ENCODE measurements at regions not wholly inside any gene's neighbourhood (a gene's known extent, or its start where the extent isn't known, plus 50 kb on each side); places are given as distances from the start of the nearest gene placed in this dataset.

GRCh38 chr2:215811409-215812345 lies 201.7 kb downstream of the MREG start (continued):
- no peak for TF ChIP-seq IRF5 (IDR thresholded peaks at IDR 0.05; ENCODE audit: borderline replicate concordance)
- peak; percentile 58; the same call in 1 of the 2 replicates for TF ChIP-seq MTA3 (IDR thresholded peaks at IDR 0.05; ENCODE audit: borderline replicate concordance, low read length)
- peak; percentile 95 for TF ChIP-seq MTA2 (IDR thresholded peaks at IDR 0.05; ENCODE audit: low read depth)
- peak; percentile 59; the same call in 1 of the 2 replicates for TF ChIP-seq FOXM1 (IDR thresholded peaks at IDR 0.05; ENCODE audit: low read depth, low read length)
- TF ChIP-seq GATAD2B (conservative IDR thresholded peaks at IDR 0.05; ENCODE audit: low read depth), result peak; percentile 23; the same call in 1 of the 2 replicates
- peak; percentile 42 for TF ChIP-seq SMARCA5 (IDR thresholded peaks at IDR 0.05)
- peak; percentile 93 for TF ChIP-seq NFIC (IDR thresholded peaks at IDR 0.05; ENCODE audit: low read depth, low read length)
- 0 out of 2 replicates have a peak, but pooled peaks have one; percentile 7 for TF ChIP-seq YY1 (IDR thresholded peaks at IDR 0.05; ENCODE audit: low read depth, low read length)
- TF ChIP-seq, protein P1, sequence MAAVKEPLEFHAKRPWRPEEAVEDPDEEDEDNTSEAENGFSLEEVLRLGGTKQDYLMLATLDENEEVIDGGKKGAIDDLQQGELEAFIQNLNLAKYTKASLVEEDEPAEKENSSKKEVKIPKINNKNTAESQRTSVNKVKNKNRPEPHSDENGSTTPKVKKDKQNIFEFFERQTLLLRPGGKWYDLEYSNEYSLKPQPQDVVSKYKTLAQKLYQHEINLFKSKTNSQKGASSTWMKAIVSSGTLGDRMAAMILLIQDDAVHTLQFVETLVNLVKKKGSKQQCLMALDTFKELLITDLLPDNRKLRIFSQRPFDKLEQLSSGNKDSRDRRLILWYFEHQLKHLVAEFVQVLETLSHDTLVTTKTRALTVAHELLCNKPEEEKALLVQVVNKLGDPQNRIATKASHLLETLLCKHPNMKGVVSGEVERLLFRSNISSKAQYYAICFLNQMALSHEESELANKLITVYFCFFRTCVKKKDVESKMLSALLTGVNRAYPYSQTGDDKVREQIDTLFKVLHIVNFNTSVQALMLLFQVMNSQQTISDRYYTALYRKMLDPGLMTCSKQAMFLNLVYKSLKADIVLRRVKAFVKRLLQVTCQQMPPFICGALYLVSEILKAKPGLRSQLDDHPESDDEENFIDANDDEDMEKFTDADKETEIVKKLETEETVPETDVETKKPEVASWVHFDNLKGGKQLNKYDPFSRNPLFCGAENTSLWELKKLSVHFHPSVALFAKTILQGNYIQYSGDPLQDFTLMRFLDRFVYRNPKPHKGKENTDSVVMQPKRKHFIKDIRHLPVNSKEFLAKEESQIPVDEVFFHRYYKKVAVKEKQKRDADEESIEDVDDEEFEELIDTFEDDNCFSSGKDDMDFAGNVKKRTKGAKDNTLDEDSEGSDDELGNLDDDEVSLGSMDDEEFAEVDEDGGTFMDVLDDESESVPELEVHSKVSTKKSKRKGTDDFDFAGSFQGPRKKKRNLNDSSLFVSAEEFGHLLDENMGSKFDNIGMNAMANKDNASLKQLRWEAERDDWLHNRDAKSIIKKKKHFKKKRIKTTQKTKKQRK (IDR thresholded peaks at IDR 0.05; ENCODE audit: low read depth, low read length), result no peak
- TF ChIP-seq ZBTB11 (CRISPR knock-in tag; IDR thresholded peaks at IDR 0.05), result no peak
- TF ChIP-seq, protein P2, sequence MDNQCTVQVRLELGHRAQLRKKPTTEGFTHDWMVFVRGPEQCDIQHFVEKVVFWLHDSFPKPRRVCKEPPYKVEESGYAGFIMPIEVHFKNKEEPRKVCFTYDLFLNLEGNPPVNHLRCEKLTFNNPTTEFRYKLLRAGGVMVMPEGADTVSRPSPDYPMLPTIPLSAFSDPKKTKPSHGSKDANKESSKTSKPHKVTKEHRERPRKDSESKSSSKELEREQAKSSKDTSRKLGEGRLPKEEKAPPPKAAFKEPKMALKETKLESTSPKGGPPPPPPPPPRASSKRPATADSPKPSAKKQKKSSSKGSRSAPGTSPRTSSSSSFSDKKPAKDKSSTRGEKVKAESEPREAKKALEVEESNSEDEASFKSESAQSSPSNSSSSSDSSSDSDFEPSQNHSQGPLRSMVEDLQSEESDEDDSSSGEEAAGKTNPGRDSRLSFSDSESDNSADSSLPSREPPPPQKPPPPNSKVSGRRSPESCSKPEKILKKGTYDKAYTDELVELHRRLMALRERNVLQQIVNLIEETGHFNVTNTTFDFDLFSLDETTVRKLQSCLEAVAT (IDR thresholded peaks at IDR 0.05), result peak; percentile 72; the same call in 1 of the 2 replicates
- TF ChIP-seq ETV6 (conservative IDR thresholded peaks at IDR 0.05 in 1 of 2, IDR thresholded peaks at IDR 0.05 in 1 of 2; ENCODE audit: borderline replicate concordance in 1 of 2, low read depth in 1 of 2), result peak in 1 of 2 experiments; percentile 34; a peak in 1 of 4 replicates
- peak; percentile 99 for TF ChIP-seq SPI1 (IDR thresholded peaks at IDR 0.05; ENCODE audit: borderline replicate concordance, insufficient read depth, low read depth, low read length)
- TF ChIP-seq CREB1 (IDR thresholded peaks at IDR 0.05; ENCODE audit: low read depth), result no peak
- TF ChIP-seq, protein P3, sequence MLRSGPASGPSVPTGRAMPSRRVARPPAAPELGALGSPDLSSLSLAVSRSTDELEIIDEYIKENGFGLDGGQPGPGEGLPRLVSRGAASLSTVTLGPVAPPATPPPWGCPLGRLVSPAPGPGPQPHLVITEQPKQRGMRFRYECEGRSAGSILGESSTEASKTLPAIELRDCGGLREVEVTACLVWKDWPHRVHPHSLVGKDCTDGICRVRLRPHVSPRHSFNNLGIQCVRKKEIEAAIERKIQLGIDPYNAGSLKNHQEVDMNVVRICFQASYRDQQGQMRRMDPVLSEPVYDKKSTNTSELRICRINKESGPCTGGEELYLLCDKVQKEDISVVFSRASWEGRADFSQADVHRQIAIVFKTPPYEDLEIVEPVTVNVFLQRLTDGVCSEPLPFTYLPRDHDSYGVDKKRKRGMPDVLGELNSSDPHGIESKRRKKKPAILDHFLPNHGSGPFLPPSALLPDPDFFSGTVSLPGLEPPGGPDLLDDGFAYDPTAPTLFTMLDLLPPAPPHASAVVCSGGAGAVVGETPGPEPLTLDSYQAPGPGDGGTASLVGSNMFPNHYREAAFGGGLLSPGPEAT (IDR thresholded peaks at IDR 0.05; ENCODE audit: low read depth), result peak; percentile 80; the same call in 1 of the 2 replicates
- TF ChIP-seq FOS (IDR thresholded peaks at IDR 0.05; ENCODE audit: borderline replicate concordance, extremely low read depth, insufficient read length), result no peak
